T-helper 2 cell treated with Interferon-gamma antibody and Interleukin-4, amounts not matched to agents 5 μg/mL and 100 μg/mL, for 36 hours (primary cell): ENCODE measurements at regions not wholly inside any gene's neighbourhood (a gene's known extent, or its start where the extent isn't known, plus 50 kb on each side); places are given as distances from the start of the nearest gene placed in this dataset.
"Not testable (repeated sequence)": the region's sequence is repeated elsewhere in the genome, so short reads cannot be mapped to it uniquely, and the experiment has no call there.

Experiments
- DNase-seq: peaks from one replicate; pipeline ENCODE4 v3.0.0; 2021; ENCODE audit warnings: low spot score
- H3K27ac Mint-ChIP-seq: one replicate; pipeline ENCODE4 v1.8.0; 2021; ENCODE audit warnings: mild to moderate bottlenecking, mixed read lengths
- H3K27me3 Mint-ChIP-seq: one replicate; pipeline ENCODE4 v1.8.0; 2021; ENCODE audit warnings: low read depth, mixed read lengths
- H3K36me3 Mint-ChIP-seq: one replicate; pipeline ENCODE4 v1.8.0; 2021; ENCODE audit warnings: low read depth, mixed read lengths
- H3K4me1 Mint-ChIP-seq: one replicate; pipeline ENCODE4 v1.8.0; 2021; ENCODE audit warnings: low read depth, mixed read lengths
- H3K4me3 Mint-ChIP-seq: one replicate; pipeline ENCODE4 v1.8.0; 2022; ENCODE audit warnings: mild to moderate bottlenecking, moderate library complexity, mixed read lengths
- H3K9me3 Mint-ChIP-seq: one replicate; pipeline ENCODE4 v1.8.0; 2021; ENCODE audit warnings: mixed read lengths

DNA sequence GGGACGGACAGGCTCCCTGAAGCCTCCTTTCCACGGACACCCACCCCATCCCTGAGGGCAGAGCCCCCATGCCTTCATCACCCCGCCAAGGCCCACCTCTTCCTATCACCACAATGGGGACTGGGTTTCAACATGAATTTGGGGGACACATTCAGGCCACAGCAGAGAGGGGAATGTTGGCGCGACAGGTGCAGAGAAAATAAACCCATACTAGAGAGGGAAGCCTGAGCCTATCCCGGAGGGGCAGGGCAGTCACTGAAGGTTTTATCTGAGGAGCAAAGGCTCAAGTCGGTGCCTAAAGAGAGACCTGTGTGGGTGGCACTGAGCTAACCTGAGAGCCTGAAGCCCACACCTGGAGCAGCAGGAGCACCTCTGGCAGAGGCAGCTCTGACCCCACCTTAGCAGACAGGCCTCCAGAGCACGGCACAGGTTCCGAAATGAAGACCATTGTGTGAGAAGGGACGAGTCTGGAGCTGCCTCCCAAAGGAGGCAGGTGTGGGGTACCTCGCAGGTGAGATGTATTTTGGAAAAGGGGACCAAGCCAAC, 180.6 kb upstream of the PDE10A start:
- Mint-ChIP-seq H3K4me3 (no peak overlapping the region), H3K27ac (no peak overlapping the region), H3K36me3 (no peaks in the 10 kb centered on the region), H3K9me3 (no peaks in the 10 kb centered on the region), H3K27me3 (peaks cover 41% of the 10 kb centered on the region), H3K4me1 (peaks cover 7% of the 10 kb centered on the region)
- no peak for DNase-seq

DNA sequence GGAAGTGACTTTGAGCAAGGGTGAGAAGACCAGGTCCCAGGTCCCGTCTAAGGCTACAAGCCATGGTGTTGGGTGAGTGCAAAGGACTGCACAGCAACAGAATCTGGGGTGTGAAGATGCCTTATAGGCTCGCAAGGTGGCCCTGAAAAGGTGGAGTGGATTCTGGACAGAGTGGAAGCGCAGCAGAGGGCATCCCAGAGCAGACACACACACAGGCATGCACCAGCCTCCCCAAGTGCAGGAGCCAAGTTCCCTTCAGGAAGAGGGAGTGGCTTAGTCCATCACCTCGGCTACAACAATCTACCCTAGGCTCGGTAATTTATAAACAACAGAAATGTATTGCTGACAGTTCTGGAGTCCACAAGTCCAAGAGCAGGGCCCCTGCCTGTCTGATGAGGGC, 180.1 kb upstream of the PDE10A start:
- Mint-ChIP-seq H3K9me3 (no peaks in the 10 kb centered on the region), H3K4me3 (no peak overlapping the region), H3K27me3 (peaks cover 41% of the 10 kb centered on the region), H3K4me1 (peaks cover 7% of the 10 kb centered on the region), H3K27ac (no peak overlapping the region), H3K36me3 (no peaks in the 10 kb centered on the region)
- no peak for DNase-seq

DNA sequence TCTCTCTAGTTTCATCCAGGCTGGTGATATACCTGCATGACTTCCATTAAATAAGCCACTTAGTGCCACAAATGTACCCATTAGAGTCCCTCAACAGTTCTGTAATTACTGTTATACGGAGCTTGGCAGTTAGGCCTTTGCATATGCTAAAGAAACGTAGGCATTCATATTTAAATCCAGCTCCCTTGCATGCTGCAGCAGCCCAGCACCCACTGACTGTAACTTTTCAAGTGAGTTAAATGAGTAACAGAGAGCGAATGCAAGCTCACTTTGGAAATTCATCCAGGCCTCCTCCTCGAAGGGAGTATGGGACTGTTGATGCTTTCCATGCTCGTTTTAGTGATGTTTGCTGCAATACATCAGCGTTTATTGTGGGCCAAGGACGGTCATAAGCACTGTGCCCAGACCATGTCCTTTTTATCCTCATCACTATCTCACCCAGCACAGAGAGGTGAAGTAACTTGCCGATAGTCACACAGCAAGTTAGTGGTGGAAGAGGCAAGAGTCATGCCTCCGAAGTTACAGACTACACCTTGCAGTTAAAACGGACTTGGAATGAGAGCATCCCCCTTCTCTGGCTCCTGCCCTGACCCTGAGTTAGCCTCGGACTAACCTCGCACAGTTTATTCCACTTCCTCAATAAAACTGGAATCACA, 179.4 kb upstream of the PDE10A start:
- peaks cover 2% of the 10 kb centered on the region for H3K4me1 Mint-ChIP-seq
- no peak overlapping the region for H3K27ac Mint-ChIP-seq
- DNase-seq = no peak
- no peaks in the 10 kb centered on the region for H3K36me3 Mint-ChIP-seq
- H3K27me3 Mint-ChIP-seq = peaks cover 38% of the 10 kb centered on the region
- H3K9me3 Mint-ChIP-seq = no peaks in the 10 kb centered on the region
- H3K4me3 Mint-ChIP-seq = no peak overlapping the region

DNA sequence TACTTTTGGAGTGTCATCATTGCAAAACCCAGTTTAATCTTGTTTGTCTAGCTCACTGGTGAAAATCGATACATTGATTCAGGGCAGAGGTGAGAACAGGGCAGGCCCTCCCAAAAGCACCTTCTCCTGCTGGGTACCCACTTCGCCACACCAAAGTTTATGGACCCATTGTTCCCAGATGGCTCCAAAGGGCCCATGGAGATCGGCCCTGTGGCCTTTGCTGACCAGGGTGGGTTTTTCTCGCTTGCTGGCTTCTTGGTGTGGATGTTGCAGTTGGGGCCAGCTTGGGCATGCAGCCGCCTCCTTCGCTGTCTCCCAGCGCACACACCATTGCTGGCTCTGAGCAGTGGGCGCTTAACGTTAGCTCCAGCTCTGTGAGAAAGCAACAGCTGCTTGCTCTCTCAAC, 178.1 kb upstream of the PDE10A start:
- H3K27ac Mint-ChIP-seq = no peak overlapping the region
- H3K9me3 Mint-ChIP-seq = no peaks in the 10 kb centered on the region

DNA sequence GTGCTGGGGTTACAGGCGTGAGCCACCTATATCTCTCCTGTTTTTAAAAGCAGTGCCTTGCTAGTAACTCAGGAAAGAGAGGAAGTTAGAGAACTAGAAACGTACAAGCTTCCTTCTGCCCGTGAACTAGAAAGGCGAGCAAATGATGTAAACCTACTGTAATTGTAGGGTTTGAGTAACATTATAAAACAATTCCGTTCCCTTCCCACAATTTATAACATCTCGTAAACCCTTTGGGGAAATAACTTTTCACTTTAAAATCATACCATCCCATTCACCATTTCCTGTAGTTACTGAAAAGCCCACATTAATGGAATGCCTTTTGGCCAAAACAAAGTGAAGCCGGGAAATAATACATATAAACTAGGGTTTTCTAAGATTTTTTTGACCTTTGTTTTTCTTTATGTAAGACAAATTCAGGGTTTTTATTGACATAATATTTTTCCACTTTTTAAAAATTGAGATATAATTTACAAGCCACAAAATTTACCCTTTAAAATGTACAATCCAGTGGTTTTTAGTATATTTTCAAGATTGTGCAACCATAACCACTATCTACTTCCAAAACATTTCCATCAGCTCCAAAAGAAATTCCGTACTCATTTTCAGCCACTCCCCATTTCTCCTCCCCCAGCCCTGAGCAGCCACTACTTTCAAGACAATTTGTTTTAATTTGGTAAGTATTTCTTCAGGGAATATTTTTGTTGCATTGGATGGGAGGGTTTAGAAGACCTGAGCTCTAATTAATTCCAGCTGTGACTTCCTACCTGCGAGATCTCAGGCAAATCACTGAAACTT, 175.1 kb upstream of the PDE10A start:
- Mint-ChIP-seq H3K9me3 (no peaks in the 10 kb centered on the region), H3K4me1 (no peaks in the 10 kb centered on the region), H3K27ac (no peak overlapping the region), H3K27me3 (peaks cover 20% of the 10 kb centered on the region), H3K36me3 (no peaks in the 10 kb centered on the region), H3K4me3 (no peak overlapping the region)
- DNase-seq = no peak

More for the DNA sequence above, 178.1 kb upstream of the PDE10A start:
- H3K36me3 Mint-ChIP-seq = no peaks in the 10 kb centered on the region
- DNase-seq = no peak
- peaks cover 27% of the 10 kb centered on the region for H3K27me3 Mint-ChIP-seq
- no peaks in the 10 kb centered on the region for H3K4me1 Mint-ChIP-seq
- no peak overlapping the region for H3K4me3 Mint-ChIP-seq

DNA sequence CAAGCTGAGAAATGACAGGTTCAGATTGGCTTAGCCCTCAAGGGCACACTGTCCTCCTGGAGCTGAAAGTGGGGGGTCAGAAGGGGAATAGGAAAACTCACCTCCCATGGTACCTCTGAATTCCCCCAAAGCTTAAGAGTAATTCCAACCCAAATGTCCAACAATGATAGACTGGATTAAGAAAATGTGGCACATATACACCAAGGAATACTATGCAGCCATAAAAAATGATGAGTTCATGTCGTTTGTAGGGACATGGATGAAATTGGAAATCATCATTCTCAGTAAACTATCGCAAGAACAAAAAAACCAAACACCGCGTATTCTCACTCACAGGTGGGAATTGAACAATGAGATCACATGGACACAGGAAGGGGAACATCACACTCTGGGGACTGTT, 173.6 kb upstream of the PDE10A start:
- not testable (repeated sequence) for H3K4me1 Mint-ChIP-seq, H3K4me3 Mint-ChIP-seq, H3K9me3 Mint-ChIP-seq, H3K27ac Mint-ChIP-seq, DNase-seq, H3K36me3 Mint-ChIP-seq
- H3K27me3 Mint-ChIP-seq = peaks cover 16% of the 10 kb centered on the region

DNA sequence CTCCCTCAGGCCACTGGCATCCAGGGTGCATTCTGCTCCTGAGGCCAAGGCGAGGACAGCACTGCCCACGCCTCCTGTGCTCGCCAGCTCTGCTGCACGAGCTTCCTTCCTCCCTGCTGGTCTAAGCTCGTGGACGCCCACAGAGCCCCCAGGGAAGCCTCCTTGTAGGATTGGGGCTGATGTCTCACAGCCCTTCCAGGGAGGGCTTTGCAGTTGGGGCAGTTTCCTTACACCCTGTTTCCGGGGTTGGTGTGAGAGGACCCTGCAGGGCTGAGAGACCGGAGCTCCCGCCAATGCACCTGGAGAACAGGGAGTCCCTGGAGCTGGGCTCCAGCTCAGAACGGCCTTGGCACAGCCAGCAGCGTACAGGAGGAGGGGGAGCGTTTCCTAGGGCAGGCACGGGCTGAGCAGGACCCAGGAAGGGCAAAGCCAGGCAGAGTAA, 172.4 kb upstream of the PDE10A start:
- no peak for DNase-seq
- no peaks in the 10 kb centered on the region for H3K9me3 Mint-ChIP-seq
- no peak overlapping the region for H3K27ac Mint-ChIP-seq
- H3K4me1 Mint-ChIP-seq = peaks cover 3% of the 10 kb centered on the region
- no peaks in the 10 kb centered on the region for H3K36me3 Mint-ChIP-seq
- peaks cover 16% of the 10 kb centered on the region for H3K27me3 Mint-ChIP-seq
- H3K4me3 Mint-ChIP-seq = no peak overlapping the region

DNA sequence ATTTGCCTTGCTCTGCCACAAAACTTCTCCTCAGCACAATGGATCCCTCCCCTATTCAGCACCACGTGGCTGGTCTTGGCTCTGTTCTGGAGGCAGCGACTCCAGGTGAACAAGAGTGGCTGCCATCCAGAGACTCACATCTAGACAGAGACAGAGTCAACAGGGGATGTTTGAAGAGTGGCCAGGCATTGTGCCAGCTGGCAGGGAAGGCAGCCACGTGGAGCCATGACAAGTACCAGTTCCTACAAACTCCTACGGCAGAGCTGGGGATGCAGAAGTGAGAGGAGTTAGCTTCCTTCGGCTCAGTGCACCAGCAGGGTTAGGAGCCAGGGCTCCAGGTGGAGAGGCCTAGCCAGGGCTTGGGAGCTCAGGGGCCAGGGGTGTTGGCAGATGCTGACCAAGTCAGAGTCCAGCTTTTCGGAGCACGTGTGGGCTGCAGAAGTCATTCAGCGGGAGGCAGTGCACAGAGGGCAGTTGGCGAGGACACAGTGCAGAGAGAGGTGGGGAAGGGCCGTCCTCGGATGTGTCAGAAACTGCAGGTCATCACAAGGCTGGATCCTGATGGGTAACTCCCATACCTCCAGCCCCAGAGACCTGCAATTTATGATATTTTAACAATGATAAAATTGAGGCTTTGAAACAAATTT, 171.7 kb upstream of the PDE10A start:
- no peak for DNase-seq
- Mint-ChIP-seq H3K4me1 (peaks cover 3% of the 10 kb centered on the region), H3K36me3 (no peaks in the 10 kb centered on the region), H3K4me3 (no peak overlapping the region), H3K27me3 (peaks cover 14% of the 10 kb centered on the region), H3K27ac (no peak overlapping the region), H3K9me3 (no peaks in the 10 kb centered on the region)

DNA sequence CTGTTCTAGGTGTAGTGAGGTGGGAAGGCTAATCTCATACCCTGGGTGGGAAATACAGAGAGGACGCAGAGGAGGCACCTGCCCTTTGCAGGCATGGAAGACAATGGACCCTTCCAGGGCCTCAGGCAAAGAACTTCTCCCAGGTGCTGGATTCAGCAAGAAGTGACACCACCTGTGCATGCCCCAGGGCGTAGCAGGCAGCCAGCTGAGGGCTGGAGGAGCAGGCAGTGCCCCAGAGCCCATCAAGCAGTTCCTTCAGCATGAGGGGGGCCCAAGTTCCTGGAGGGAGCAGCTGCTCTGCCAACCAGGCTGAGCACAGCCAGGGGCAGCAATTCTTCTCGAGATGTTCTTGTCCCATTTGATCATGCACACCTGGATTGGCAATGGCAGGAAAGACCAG, 170.3 kb upstream of the PDE10A start:
- Mint-ChIP-seq H3K27ac (no peak overlapping the region), H3K36me3 (no peaks in the 10 kb centered on the region), H3K4me1 (peaks cover 3% of the 10 kb centered on the region), H3K9me3 (no peaks in the 10 kb centered on the region), H3K4me3 (no peak overlapping the region), H3K27me3 (peaks cover 15% of the 10 kb centered on the region)
- DNase-seq = no peak

DNA sequence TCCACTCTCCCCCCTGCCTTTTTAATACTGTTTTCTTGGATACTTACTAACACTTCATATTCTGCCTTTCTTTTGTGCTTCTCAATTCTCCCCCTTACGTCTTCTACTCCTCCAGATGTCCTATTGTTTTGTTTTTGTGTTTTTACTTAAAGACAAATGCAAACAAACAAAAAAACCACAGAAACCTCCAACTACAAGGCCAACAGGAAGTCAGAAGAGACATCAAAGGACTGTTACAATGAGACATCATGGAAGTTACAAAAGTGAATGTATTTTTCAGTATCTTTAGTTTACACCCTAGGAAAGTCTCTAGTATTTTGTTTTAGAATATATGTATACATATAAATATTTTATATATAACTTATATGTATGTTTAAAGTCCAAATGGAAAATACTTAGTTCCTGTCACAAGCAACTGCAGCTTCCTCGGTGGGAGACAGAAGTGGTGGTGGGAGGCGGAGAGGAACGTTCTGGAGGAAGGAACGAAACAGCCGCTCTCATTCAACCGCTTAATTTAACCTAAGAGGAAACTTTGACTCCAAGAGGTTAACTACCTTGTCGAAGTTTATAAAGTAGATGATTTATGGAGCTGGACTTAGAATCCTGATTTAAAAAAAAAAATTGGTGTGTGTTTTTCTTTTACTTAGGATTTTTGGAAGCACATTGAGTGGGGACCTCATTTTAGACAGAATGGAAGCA, 168.9 kb upstream of the PDE10A start:
- DNase-seq = no peak
- peaks cover 18% of the 10 kb centered on the region for H3K27me3 Mint-ChIP-seq
- peak overlapping the region; percentile 33 for H3K27ac Mint-ChIP-seq
- H3K4me1 Mint-ChIP-seq = peaks cover 3% of the 10 kb centered on the region
- no peaks in the 10 kb centered on the region for H3K9me3 Mint-ChIP-seq
- H3K36me3 Mint-ChIP-seq = no peaks in the 10 kb centered on the region
- H3K4me3 Mint-ChIP-seq = peak overlapping the region; percentile 63

DNA sequence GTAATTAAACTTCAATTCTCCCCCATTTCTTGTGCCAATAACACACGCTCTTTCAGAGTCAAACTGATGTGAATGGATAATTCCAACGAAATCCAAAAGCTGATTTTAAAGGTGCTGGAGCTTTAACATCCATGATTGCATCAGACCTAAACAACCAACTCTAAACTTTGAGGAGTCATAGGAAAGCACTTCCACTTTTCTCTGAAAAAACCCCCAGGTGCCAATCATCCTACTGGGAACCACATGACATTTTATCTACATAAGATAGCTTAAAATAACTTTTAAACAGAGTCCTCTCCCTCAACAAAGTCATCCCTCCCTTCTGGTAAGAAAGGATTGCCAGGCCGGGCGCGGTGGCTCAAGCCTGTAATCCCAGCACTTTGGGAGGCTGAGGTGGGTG, 167.7 kb upstream of the PDE10A start:
- no peak overlapping the region for H3K27ac Mint-ChIP-seq
- peaks cover 18% of the 10 kb centered on the region for H3K27me3 Mint-ChIP-seq

DNA sequence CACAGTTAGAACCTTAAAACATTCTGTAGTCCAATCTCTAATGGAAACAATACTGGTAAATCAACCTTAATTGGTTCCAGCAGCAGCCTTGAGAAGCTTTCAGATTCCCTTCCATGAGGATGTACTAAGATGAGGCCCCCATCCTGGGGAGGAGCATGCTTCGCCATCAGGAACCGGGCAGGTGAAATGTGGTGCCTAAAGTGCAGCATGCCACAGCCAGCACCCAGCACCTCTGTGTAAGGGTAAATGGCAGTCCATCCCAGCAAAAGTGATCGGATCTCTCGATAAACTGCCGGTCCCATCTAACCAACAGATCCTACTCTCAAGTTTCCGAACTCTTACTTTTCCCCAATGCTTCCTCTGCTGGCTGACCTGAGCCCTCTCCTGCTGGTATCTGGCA, 166.3 kb upstream of the PDE10A start:
- peaks cover 3% of the 10 kb centered on the region for H3K4me1 Mint-ChIP-seq
- no peaks in the 10 kb centered on the region for H3K9me3 Mint-ChIP-seq

More for the DNA sequence above, 167.7 kb upstream of the PDE10A start:
- no peak overlapping the region for H3K4me3 Mint-ChIP-seq
- H3K9me3 Mint-ChIP-seq = no peaks in the 10 kb centered on the region
- no peaks in the 10 kb centered on the region for H3K36me3 Mint-ChIP-seq
- H3K4me1 Mint-ChIP-seq = peaks cover 3% of the 10 kb centered on the region
- no peak for DNase-seq

DNA sequence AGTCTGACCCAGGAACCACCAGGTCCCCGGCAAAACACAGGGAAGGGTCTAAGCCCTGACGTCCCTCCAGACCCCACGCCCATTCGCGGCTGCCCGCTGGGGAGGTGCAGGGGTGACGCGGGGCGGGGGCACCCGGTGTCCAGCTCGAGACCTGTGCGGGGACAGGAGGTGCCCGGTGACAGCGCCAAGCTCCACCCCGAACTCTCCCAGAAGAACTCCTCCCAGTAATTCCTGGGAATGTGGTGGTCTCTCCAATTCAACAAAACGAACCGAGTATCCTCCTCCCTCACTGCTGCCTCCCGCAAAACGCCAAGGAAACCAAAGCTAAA, 164.1 kb upstream of the PDE10A start:
- no peaks in the 10 kb centered on the region for H3K36me3 Mint-ChIP-seq
- H3K27ac Mint-ChIP-seq = no peak overlapping the region
- H3K4me1 Mint-ChIP-seq = peaks cover 3% of the 10 kb centered on the region
- peaks cover 8% of the 10 kb centered on the region for H3K27me3 Mint-ChIP-seq
- DNase-seq = no peak
- no peaks in the 10 kb centered on the region for H3K9me3 Mint-ChIP-seq
- H3K4me3 Mint-ChIP-seq = no peak overlapping the region

More for the DNA sequence above, 166.3 kb upstream of the PDE10A start:
- Mint-ChIP-seq H3K27me3 (peaks cover 12% of the 10 kb centered on the region), H3K27ac (no peak overlapping the region), H3K4me3 (no peak overlapping the region), H3K36me3 (no peaks in the 10 kb centered on the region)
- DNase-seq = no peak
